ENCODE measurements at regions not wholly inside any gene's neighbourhood (a gene's known extent, or its start where the extent isn't known, plus 50 kb on each side); places are given as distances from the start of the nearest gene placed in this dataset.

DNA sequence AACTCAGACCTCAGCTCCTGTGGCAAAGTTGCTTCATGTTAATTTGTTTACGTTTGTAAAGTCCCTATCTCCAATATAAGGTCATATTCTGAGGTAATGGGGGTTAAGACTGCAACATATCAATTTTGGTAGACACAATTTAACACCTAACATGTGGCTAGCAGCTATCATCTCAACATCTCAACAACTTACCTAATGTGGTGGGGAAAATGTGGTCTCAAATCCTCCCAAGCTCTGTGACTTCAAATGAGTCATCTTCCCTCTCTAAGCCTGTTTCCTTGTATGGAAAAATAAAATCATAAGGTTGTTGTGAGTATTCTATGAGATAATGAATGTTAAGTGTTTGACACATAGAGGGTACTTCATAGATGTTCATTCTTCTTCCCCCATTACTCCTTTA is 443.3 kb downstream of the CDK5RAP2 start:
- no peak for TF ChIP-seq CTCF (IDR thresholded peaks at IDR 0.05; ENCODE audit: insufficient read depth, low read depth, low read length, missing control alignments)
- DNase-seq (ENCODE audit: low read depth), result no peak
- no peak overlapping the region for H3K4me3 ChIP-seq (ENCODE audit: low read depth, low read length)

- no peak overlapping the region for H3K4me3 ChIP-seq (ENCODE audit: low read depth, low read length)
- no peak for DNase-seq (ENCODE audit: low read depth)
- TF ChIP-seq CTCF (IDR thresholded peaks at IDR 0.05; ENCODE audit: insufficient read depth, low read depth, low read length, missing control alignments), result no peak
These were observed 462.9 kb downstream of the CDK5RAP2 start for GRCh38 chr9:120117081-120117480.

DNA sequence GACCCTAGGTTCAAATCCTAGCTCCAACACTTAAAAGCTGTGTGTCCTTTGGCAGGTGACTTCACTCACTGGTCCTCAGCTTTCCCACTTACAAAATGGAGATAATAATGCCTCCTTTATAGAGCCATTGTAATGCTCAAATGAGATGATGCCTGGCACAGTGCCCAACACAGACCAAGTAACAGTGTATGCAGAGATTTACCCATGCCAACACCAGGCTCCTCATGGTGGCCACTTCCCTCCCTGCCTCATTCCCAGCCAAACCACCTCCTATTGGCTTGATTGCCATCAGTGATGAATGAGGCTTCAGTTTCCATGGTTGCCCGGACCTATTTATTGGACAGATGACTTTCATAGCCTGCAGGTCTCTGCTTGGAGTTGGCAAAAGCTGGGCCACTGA is 469.4 kb downstream of the CDK5RAP2 start:
- no peak for TF ChIP-seq CTCF (IDR thresholded peaks at IDR 0.05; ENCODE audit: insufficient read depth, low read depth, low read length, missing control alignments)
- DNase-seq (ENCODE audit: low read depth), result no peak
- no peak overlapping the region for H3K4me3 ChIP-seq (ENCODE audit: low read depth, low read length)

- peak; percentile 10 for DNase-seq (ENCODE audit: low read depth)
- H3K4me3 ChIP-seq (ENCODE audit: low read depth, low read length), result no peak overlapping the region
- peak; percentile 11 for TF ChIP-seq CTCF (IDR thresholded peaks at IDR 0.05; ENCODE audit: insufficient read depth, low read depth, low read length, missing control alignments)
These were observed 470.7 kb downstream of the CDK5RAP2 start for GRCh38 chr9:120109242-120109641.

- TF ChIP-seq CTCF (IDR thresholded peaks at IDR 0.05; ENCODE audit: insufficient read depth, low read depth, low read length, missing control alignments), result no peak
- H3K4me3 ChIP-seq (ENCODE audit: low read depth, low read length), result no peak overlapping the region
- no peak for DNase-seq (ENCODE audit: low read depth)
These were observed 472.8 kb downstream of the CDK5RAP2 start for GRCh38 chr9:120107138-120107537.

GRCh38 chr9:120104771-120105170 is 475.2 kb downstream of the CDK5RAP2 start:
- H3K4me3 ChIP-seq (ENCODE audit: low read depth, low read length), result no peak overlapping the region
- no peak for DNase-seq (ENCODE audit: low read depth)
- no peak for TF ChIP-seq CTCF (IDR thresholded peaks at IDR 0.05; ENCODE audit: insufficient read depth, low read depth, low read length, missing control alignments)

DNA sequence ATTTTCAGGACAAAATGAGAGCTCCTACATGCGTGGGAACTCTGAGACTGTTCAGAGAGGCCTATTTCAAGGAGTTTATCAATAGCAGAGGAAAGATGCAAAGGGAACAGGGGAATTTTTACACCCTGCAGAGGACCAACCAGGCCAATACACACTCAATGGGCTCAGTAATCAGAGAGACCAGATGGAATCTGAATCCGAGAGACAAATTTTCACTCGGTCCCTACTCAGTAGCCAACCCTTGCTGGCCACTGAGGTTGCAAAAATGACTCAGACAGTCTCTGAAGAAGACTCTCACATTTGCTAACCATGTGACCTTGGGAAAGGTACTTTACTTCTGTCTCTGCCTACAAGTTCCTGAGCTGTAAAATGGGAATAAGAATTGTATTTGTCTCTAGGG is 479.4 kb downstream of the CDK5RAP2 start:
- TF ChIP-seq CTCF (IDR thresholded peaks at IDR 0.05; ENCODE audit: insufficient read depth, low read depth, low read length, missing control alignments), result no peak
- H3K4me3 ChIP-seq (ENCODE audit: low read depth, low read length), result no peak overlapping the region
- DNase-seq (ENCODE audit: low read depth), result peak; percentile 3
